GM21619 (cell line): ENCODE measurements at regions not wholly inside any gene's neighbourhood (a gene's known extent, or its start where the extent isn't known, plus 50 kb on each side); places are given as distances from the start of the nearest gene placed in this dataset.
A peak's percentile ranks its signal among the peaks of the same experiment; 100 is the strongest.

Experiments
- ATAC-seq: cut with Tn5 transposase; IDR thresholded peaks from one replicate; pipeline ENCODE4 v1.9.1; 2021; ENCODE audit not compliant: unreplicated experiment

DNA sequence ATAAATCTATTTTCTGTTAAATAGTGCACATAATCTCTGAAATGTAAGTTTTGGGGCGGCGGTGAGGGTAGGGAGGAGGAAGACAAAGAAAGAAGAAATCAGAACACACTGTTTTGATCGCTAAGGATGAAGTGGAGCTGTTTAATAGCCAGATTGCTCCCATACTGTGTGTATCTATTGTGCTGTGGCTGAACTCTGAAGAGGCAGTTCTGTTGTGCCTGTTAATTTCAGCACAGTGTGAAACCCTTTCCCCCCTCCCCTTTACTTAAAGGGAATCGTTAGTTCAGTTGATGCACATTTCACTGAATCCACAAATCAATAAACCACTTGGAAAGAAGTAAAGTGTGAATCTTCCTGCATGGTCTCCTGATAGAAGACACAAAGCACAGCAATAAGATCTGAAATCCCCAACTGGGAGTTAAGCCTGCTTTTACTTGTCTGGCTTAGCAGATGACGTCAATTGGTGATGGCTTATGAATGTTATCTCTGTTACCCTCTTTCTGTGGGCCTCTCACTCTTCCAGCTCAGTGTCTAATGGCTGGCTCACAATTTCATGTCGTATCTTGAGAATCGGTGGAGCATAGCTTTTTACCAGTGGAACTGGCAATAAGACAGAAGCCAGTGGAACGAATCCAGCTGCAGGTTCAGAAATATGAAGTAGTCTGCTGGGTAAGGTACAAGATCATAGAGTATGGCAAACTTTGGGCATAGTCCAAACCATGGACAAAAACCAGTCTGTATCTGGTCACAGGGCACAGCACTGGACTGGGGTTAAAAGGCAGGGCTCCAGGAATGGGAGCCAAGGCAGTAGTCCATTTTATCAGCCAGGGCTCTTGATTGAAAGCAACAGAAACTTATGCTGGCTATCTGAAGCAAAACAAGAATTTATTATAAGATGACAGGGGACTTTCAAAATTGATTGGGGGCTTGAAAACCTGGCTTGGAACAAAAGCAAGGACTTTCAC, 413.5 kb upstream of the SEL1L start:
- ATAC-seq: no peak

GRCh38 chr14:81952917-81953316, 419.3 kb upstream of the SEL1L start:
- ATAC-seq: no peak

GRCh38 chr14:81953419-81953818, 419.8 kb upstream of the SEL1L start:
- ATAC-seq: no peak

GRCh38 chr14:81955123-81955522, 421.5 kb upstream of the SEL1L start:
- no peak for ATAC-seq

- ATAC-seq: no peak
These were observed 427.1 kb upstream of the SEL1L start for GRCh38 chr14:81960781-81961180.

- no peak for ATAC-seq
These were observed 430.2 kb upstream of the SEL1L start for GRCh38 chr14:81963846-81964245.

DNA sequence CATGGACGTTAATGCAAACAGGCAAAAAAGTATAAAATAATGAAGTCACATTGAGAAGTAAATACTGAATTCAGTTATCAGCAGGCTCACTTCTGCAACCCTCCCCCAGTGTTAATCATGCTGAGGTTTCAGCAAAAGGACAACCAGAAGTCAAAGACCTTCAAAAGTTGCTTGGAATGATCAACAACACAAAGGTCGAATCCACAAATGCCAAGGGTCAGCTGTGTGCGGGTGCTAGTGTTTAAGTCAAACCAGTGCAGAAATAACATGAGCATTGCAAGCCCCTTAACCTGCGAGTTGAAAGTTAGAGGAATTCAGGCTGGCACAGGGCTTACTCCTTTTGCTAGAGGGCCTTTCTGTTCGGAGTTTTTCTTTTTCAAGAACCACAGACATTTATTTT, 436.7 kb upstream of the SEL1L start:
- no peak for ATAC-seq

- no peak for ATAC-seq
These were observed 438.3 kb upstream of the SEL1L start for GRCh38 chr14:81971911-81972310.

- no peak for ATAC-seq
These were observed 438.9 kb upstream of the SEL1L start for GRCh38 chr14:81972601-81973000.

DNA sequence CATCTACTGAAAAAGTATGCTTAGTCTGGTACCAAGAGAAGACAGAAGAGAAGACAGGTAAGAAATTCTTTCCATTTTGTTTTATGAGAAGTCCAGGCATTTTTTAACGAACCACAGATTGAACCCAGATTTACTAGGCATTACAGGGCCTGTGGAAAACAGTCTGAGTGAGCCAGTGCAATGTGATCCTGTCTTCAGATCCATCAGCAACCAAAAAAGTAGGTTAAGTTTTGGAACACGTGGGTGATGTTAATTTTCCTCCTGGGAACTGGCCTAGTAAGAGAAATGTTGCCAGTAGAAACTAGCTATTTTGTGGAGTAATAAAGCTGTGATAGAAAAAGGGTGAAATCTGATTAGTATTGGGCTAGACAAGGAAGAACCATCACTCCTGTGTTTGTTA, 440.9 kb upstream of the SEL1L start:
- ATAC-seq: no peak

- no peak for ATAC-seq
These were observed 447.1 kb upstream of the SEL1L start for GRCh38 chr14:81980601-81981306.

- no peak for ATAC-seq
These were observed 447.6 kb upstream of the SEL1L start for GRCh38 chr14:81981307-81981675.

DNA sequence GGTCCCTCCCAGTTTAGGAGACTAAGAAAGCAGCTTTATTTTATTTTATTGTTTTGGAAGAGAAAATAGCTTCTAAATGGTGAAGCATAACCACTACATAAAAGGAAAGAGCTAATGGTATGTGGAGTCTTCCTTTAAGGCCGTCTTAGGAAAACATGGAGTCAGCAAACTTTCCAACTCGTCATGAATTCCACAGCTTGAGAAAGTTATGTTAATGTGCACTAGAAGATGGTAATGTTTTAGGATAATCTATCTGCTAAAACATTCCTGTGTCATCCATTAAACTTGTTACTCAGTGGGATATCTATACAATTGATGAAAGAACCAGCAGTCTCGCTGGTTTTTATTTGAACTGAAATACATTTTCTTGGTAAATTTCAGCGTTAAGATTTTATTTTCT, 448.4 kb upstream of the SEL1L start:
- no peak for ATAC-seq

DNA sequence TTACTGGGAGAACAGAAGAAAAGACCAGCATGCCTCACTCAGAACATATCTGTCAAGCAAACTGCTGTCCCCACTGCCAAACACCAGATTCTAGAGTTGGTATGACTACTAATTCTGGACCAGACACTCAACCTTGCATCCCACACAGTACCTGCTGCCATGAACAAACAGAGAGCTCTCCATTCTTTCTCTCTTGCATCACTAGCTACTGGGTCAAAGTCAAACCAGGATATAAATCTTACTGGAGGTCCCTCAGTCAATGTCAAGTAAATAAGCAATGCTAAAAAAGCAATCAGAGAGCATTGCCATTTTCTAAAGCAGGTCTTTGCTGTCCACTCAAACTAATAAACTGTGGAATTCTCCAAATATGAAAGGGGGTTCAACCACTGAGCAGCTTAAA, 452.4 kb upstream of the SEL1L start:
- ATAC-seq: no peak

GRCh38 chr14:81989211-81989610, 455.6 kb upstream of the SEL1L start:
- no peak for ATAC-seq

DNA sequence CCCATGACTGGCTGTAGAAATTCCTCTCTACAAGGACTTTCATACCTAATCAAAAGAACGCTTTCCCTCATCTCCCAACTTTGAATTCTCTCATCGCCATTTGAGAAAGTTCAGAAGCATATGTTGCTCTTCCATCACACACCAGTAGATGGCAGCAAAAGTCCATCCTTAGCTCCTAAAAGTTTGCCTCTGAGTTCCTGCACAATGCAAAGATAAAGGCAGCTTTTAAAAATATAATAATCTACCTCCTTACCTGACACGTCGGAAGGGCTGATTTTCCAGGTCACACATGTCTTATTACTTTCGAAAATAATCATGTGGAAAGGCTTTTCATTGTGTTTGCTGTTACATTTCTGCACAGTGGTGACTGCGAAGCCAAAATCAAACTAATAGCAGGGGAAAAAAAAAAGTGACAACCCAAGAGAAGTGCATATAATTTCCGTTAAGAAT, 456.7 kb upstream of the SEL1L start:
- ATAC-seq: peak; percentile 64

DNA sequence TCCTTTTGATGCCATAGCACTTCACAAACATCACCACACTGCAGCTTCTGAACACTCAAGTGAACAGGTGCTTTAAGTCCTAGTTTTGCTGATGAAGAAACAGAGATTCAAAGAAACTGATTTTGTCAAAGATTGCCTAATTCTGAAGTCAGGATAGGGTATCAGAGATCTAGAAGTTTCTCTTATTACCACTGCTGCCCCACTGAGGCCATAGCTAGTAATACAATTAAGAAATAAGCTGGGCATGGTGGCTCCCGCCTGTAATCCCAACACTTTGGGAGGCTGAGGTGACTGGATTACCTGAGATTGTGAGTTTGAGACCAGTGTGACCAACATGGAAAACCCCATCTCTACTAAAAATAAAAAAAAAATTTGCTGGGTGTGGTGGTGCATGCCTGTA, 458.3 kb upstream of the SEL1L start:
- no peak for ATAC-seq

- no peak for ATAC-seq
These were observed 459.8 kb upstream of the SEL1L start for GRCh38 chr14:81993432-81993831.

DNA sequence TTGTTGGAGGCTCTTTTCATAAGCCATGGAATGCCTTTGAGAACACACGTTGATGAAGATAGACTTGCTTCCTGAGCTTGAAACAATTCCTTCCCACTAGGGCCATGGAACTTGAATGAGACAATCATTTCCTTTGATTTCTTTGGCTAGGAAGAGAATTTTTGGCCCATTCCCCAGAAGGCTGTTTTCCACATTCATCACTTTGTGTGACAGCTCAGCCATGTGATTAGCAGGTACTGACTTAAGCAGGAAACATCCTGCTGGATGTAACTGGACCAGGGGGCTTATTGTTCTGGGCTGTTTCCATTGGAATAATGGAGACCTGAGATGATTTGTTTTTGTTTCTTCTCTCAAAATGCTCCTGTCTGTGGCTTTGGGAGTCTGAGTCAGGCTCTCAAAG, 469.8 kb upstream of the SEL1L start:
- no peak for ATAC-seq

- no peak for ATAC-seq
These were observed 475.4 kb upstream of the SEL1L start for GRCh38 chr14:82009076-82009475.

DNA sequence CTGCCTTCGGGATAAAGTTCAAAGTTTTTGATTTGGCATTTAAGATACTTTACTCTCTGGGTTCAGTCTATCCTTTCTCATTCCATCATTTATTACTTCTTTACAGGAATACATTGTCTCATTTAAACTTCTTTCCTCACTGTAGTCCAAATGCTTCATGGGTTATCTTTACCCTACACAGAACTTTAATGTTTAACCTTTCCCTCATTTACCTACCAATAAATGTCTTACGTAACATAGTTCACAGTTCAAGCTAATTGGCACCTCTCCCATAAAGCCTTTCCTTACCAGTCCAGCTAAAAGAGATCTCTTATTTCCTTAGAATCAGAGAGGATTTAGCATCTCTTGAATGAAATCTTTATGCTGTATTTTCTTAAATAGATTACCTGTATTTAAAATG, 476.3 kb upstream of the SEL1L start:
- ATAC-seq: no peak

DNA sequence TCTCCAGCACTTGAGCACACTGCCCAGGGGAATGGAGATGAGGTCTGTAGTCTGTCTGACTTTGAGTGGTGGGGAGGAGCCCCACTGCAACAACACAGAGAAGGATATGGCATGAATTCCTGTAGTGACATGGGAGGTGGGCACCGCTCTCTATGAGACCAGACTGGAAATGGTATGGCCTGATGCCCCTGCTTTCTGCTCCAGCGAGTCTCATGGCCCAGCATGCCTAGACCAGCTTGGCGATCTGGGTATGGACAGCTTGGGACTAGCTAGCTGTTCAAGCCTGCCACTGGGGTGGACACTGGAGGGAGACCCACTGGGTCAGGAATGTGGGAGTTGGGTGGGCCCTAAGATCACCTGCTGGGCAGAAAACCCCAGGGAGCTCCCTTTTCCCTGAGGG, 477.8 kb upstream of the SEL1L start:
- no peak for ATAC-seq
